NCI-H2171 treated with DMSO at 0.1 percent for 48 hours (cell line): ENCODE measurements at regions not wholly inside any gene's neighbourhood (a gene's known extent, or its start where the extent isn't known, plus 50 kb on each side); places are given as distances from the start of the nearest gene placed in this dataset.
A peak's percentile ranks its signal among the peaks of the same experiment; 100 is the strongest.
"Not testable (repeated sequence)": the region's sequence is repeated elsewhere in the genome, so short reads cannot be mapped to it uniquely, and the experiment has no call there.

ENCODE experiments used
- DNase-seq: peaks from one replicate; lab custom pipeline; 2025; lab: John Stamatoyannopoulos, UW

GRCh38 chr20:25798174-25798993 is 101.7 kb upstream of the ZNF337 start:
- not testable (repeated sequence) for DNase-seq

GRCh38 chr20:25797062-25797461 is 100.4 kb upstream of the ZNF337 start:
- not testable (repeated sequence) for DNase-seq

- not testable (repeated sequence) for DNase-seq
These were observed 80.6 kb upstream of the ZNF337 start for GRCh38 chr20:25777241-25777640.

- DNase-seq, result not testable (repeated sequence)
These were observed 78.1 kb upstream of the ZNF337 start for GRCh38 chr20:25774711-25775110.

GRCh38 chr20:25774203-25774602 is 77.5 kb upstream of the ZNF337 start:
- not testable (repeated sequence) for DNase-seq

GRCh38 chr20:25772437-25772836 is 75.8 kb upstream of the ZNF337 start:
- DNase-seq, result not testable (repeated sequence)

GRCh38 chr20:25771818-25772217 is 75.2 kb upstream of the ZNF337 start:
- not testable (repeated sequence) for DNase-seq

GRCh38 chr20:25761596-25761995 is 64.9 kb upstream of the ZNF337 start:
- DNase-seq, result no peak

GRCh38 chr20:25761046-25761445 is 64.4 kb upstream of the ZNF337 start:
- not testable (repeated sequence) for DNase-seq

GRCh38 chr20:25750765-25751696 is 54.4 kb upstream of the ZNF337 start:
- DNase-seq, result peak; percentile 85

GRCh38 chr20:25750220-25750764 is 53.6 kb upstream of the ZNF337 start:
- no peak for DNase-seq

GRCh38 chr20:25749649-25750048 is 53.0 kb upstream of the ZNF337 start:
- no peak for DNase-seq
